ENCODE measurements at regions not wholly inside any gene's neighbourhood (a gene's known extent, or its start where the extent isn't known, plus 50 kb on each side); places are given as distances from the start of the nearest gene placed in this dataset.
"Not testable (repeated sequence)": the region's sequence is repeated elsewhere in the genome, so short reads cannot be mapped to it uniquely, and the experiment has no call there.

GRCh38 chr11:80720295-80720694 lies 1279.5 kb upstream of the TENM4 start:
- DNase-seq, result no peak

GRCh38 chr11:80719292-80719646 lies 1278.4 kb upstream of the TENM4 start:
- no peak for DNase-seq

- no peak for DNase-seq
These were observed 1277.9 kb upstream of the TENM4 start for GRCh38 chr11:80718611-80719291.

GRCh38 chr11:80702264-80702663 lies 1261.4 kb upstream of the TENM4 start:
- DNase-seq, result no peak

GRCh38 chr11:80700386-80700785 lies 1259.6 kb upstream of the TENM4 start:
- no peak for DNase-seq

GRCh38 chr11:80699406-80700177 lies 1258.8 kb upstream of the TENM4 start:
- not testable (repeated sequence) for DNase-seq

GRCh38 chr11:80698637-80699036 lies 1257.8 kb upstream of the TENM4 start:
- DNase-seq, result no peak

- no peak for DNase-seq
These were observed 1253.6 kb upstream of the TENM4 start for GRCh38 chr11:80694385-80694784.

- DNase-seq, result no peak
These were observed 1247.1 kb upstream of the TENM4 start for GRCh38 chr11:80687941-80688340.

GRCh38 chr11:80686889-80687288 lies 1246.1 kb upstream of the TENM4 start:
- DNase-seq, result no peak

- no peak for DNase-seq
These were observed 1232.7 kb upstream of the TENM4 start for GRCh38 chr11:80673566-80673965.

GRCh38 chr11:80669620-80670019 lies 1228.8 kb upstream of the TENM4 start:
- no peak for DNase-seq

- no peak for DNase-seq
These were observed 1227.2 kb upstream of the TENM4 start for GRCh38 chr11:80668039-80668438.

GRCh38 chr11:80655834-80656233 lies 1215.0 kb upstream of the TENM4 start:
- DNase-seq, result no peak

GRCh38 chr11:80650966-80651365 lies 1210.1 kb upstream of the TENM4 start:
- no peak for DNase-seq

- DNase-seq, result no peak
These were observed 1208.4 kb upstream of the TENM4 start for GRCh38 chr11:80649186-80649585.

GRCh38 chr11:80638296-80638695 lies 1197.5 kb upstream of the TENM4 start:
- no peak for DNase-seq

GRCh38 chr11:80637571-80637970 lies 1196.7 kb upstream of the TENM4 start:
- DNase-seq, result no peak

GRCh38 chr11:80636999-80637398 lies 1196.2 kb upstream of the TENM4 start:
- DNase-seq, result no peak

GRCh38 chr11:80635178-80635577 lies 1194.3 kb upstream of the TENM4 start:
- DNase-seq, result no peak

- DNase-seq, result no peak
These were observed 1191.9 kb upstream of the TENM4 start for GRCh38 chr11:80632691-80633090.

- no peak for DNase-seq
These were observed 1191.3 kb upstream of the TENM4 start for GRCh38 chr11:80632156-80632555.

GRCh38 chr11:80629466-80629865 lies 1188.6 kb upstream of the TENM4 start:
- DNase-seq, result no peak

GRCh38 chr11:80627364-80627763 lies 1186.5 kb upstream of the TENM4 start:
- no peak for DNase-seq

GRCh38 chr11:80626721-80627120 lies 1185.9 kb upstream of the TENM4 start:
- DNase-seq, result no peak

Data from NCI-H2029 (cell line).